ENCODE measurements at regions not wholly inside any gene's neighbourhood (a gene's known extent, or its start where the extent isn't known, plus 50 kb on each side); places are given as distances from the start of the nearest gene placed in this dataset.
A peak's percentile ranks its signal among the peaks of the same experiment; 100 is the strongest.
"Not testable (repeated sequence)": the region's sequence is repeated elsewhere in the genome, so short reads cannot be mapped to it uniquely, and the experiment has no call there.

DNA sequence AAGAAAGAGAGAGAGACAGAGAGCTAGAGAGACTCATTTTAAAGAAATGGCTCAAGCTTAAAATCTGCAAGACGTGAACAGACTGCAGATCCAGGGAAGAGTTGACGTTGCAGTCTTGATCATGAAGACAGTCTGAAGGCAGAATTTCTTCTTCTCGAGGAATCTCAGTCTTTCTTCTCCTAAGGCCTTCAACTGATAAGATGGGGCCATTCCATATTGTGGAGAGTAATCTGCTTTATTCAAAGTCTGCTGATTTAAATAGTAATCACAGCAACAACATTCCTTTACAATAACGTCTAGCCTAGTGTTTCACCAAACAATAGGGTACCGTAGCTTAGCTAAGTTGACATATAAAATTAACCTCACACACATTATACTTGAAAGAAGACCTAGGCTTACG lies 208.4 kb upstream of the ADAMTS3 start:
- Histone ChIP-seq H3K4me3 (no peak overlapping the region), H3K36me3 (replicated peaks in 1 of 2; ENCODE audit: insufficient read depth in 1 of 2, low read depth in 2 of 2) (no peaks in the 10 kb centered on the region), H3K4me1 (no peaks in the 10 kb centered on the region), H3K9me3 (no peaks in the 10 kb centered on the region), H3K27ac (no peak overlapping the region), H3K27me3 (no peaks in the 10 kb centered on the region)
- ATAC-seq (no peak), DNase-seq (no peak)
- no peak for TF ChIP-seq POLR2A (IDR thresholded peaks at IDR 0.05)
- TF ChIP-seq, protein P1, sequence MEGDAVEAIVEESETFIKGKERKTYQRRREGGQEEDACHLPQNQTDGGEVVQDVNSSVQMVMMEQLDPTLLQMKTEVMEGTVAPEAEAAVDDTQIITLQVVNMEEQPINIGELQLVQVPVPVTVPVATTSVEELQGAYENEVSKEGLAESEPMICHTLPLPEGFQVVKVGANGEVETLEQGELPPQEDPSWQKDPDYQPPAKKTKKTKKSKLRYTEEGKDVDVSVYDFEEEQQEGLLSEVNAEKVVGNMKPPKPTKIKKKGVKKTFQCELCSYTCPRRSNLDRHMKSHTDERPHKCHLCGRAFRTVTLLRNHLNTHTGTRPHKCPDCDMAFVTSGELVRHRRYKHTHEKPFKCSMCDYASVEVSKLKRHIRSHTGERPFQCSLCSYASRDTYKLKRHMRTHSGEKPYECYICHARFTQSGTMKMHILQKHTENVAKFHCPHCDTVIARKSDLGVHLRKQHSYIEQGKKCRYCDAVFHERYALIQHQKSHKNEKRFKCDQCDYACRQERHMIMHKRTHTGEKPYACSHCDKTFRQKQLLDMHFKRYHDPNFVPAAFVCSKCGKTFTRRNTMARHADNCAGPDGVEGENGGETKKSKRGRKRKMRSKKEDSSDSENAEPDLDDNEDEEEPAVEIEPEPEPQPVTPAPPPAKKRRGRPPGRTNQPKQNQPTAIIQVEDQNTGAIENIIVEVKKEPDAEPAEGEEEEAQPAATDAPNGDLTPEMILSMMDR (IDR thresholded peaks at IDR 0.05): no peak
- intact Hi-C loops (cut with DNase I): no loop called here
- 50 to 58% methylated on average over 6 of the region's 6 CpGs for WGBS, 2 donors

DNA sequence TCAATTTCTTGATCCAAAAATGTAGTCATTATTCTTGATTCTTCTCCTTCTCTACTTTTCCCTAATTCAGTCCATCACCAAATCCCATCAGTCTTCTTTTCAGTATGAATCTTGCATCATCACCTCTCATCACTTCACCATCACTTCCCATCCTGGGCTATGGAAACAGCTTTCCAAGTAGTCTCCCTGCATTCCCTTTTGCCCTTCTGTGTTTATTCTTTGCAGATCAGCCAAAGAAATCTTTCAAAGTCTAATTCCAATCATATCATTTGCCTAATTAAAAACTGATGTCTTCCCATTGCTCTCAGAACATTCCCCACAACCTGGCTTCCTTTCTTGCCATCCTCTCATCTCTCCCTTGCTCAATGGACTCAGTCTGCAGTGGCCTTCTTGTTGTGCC lies 201.7 kb upstream of the ADAMTS3 start:
- Histone ChIP-seq H3K4me3 (no peak overlapping the region), H3K27ac (no peak overlapping the region), H3K27me3 (no peaks in the 10 kb centered on the region), H3K36me3 (replicated peaks in 1 of 2; ENCODE audit: insufficient read depth in 1 of 2, low read depth in 2 of 2) (no peaks in the 10 kb centered on the region), H3K4me1 (no peaks in the 10 kb centered on the region), H3K9me3 (no peaks in the 10 kb centered on the region)
- intact Hi-C loops (cut with DNase I): no loop called here
- DNase-seq (no peak), ATAC-seq (no peak)
- TF ChIP-seq, protein P1 (IDR thresholded peaks at IDR 0.05): no peak
- TF ChIP-seq POLR2A (IDR thresholded peaks at IDR 0.05): no peak

DNA sequence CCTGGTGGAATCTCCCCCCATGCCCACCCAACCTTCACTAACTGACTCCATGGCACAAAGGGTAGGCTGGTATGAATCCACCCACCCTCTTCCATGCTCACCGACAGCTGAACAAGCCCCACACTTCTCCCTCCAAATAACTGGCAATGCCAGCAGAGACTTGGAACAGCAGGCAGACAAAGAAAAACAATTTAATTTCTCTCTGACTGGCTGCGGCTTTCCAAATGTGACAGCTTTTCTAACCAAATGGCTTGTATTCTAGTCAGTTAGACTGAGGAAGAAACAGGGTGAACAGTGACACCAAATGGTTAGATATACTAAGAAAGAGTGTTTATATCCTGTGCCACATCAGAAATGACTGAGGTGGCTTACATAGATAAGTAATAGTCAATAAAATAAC lies 199.3 kb upstream of the ADAMTS3 start:
- Histone ChIP-seq H3K27me3 (no peaks in the 10 kb centered on the region), H3K9me3 (no peaks in the 10 kb centered on the region), H3K4me1 (no peaks in the 10 kb centered on the region), H3K36me3 (replicated peaks in 1 of 2; ENCODE audit: insufficient read depth in 1 of 2, low read depth in 2 of 2) (no peaks in the 10 kb centered on the region), H3K4me3 (no peak overlapping the region), H3K27ac (no peak overlapping the region)
- 77 to 81% methylated on average over 2 of the region's 2 CpGs for WGBS, 2 donors
- DNase-seq: no peak
- intact Hi-C loops (cut with DNase I): no loop called here
- ATAC-seq: no peak
- TF ChIP-seq, protein P1 (IDR thresholded peaks at IDR 0.05): no peak
- no peak for TF ChIP-seq POLR2A (IDR thresholded peaks at IDR 0.05)

DNA sequence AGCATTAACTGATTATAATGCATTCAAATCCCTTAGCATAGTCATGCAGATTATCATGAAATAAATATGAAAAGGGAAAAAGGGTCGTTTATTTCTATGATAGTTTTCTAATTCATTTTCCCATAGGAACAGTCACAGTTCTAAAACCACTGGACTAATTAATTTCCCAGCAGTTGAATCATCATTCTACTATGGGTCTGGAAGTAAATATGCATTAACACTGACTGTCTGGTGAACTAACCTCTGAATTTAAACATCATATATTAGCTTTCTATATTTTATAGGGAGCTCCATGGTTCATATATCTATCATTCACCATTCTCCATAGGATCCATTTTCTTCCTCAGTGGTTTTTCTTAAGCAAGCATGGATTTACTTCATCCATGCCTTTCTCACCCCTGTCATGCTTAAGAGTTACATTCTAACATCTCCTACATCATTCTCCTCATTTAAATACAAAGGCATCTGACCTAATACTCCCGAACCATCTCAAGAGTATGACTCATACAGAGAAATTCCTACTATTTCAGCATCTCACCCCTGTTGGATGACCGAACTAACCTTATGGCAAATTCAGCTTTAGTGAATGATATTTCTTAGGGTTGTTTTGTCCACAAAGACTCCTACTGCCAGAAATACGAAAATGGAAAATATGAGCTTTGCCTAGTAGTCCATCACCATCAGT lies 198.7 kb upstream of the ADAMTS3 start:
- intact Hi-C loops (cut with DNase I): no loop called here

DNA sequence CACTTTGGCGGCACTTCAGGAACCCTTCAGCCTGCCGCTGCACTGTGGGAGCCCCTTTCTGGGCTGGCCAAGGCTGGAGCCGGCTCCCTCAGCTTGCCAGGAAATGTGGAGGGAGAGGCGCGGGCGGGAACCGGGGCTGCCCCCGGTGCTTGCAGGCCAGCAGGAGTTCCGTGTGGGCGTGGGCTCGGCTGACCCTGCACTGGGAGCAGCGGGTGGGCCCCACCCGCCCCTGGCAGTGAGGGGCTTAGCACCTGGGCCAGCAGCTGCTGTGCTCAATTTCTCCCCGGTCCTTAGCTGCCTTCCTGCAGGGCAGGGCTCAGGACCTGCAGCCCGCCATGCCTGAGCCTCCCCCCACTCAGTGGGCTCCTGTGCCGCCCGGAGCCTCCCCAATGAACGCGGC lies 196.8 kb upstream of the ADAMTS3 start:
- H3K36me3 ChIP-seq (replicated peaks in 1 of 2; ENCODE audit: insufficient read depth in 1 of 2, low read depth in 2 of 2); H3K4me1 ChIP-seq; H3K27me3 ChIP-seq; DNase-seq; H3K4me3 ChIP-seq; ATAC-seq; intact Hi-C loops (cut with DNase I); H3K27ac ChIP-seq; H3K9me3 ChIP-seq: not testable (repeated sequence)
- 82 to 90% methylated on average over 8 to 19 of the region's 19 CpGs for WGBS, 2 donors

More for the DNA sequence above, 198.7 kb upstream of the ADAMTS3 start:
- Histone ChIP-seq H3K4me1 (no peaks in the 10 kb centered on the region), H3K36me3 (replicated peaks in 1 of 2; ENCODE audit: insufficient read depth in 1 of 2, low read depth in 2 of 2) (no peaks in the 10 kb centered on the region), H3K9me3 (no peaks in the 10 kb centered on the region), H3K4me3 (no peak overlapping the region), H3K27me3 (no peaks in the 10 kb centered on the region), H3K27ac (no peak overlapping the region)
- 40 to 51% methylated on average over 4 of the region's 4 CpGs for WGBS, 2 donors
- DNase-seq: no peak
- peak; percentile 21 for ATAC-seq
- TF ChIP-seq, protein P1 (IDR thresholded peaks at IDR 0.05): no peak
- TF ChIP-seq POLR2A (IDR thresholded peaks at IDR 0.05): no peak

Data from body of pancreas (tissue), 4 donors.